LNCaP clone FGC (cell line): ENCODE measurements at regions not wholly inside any gene's neighbourhood (a gene's known extent, or its start where the extent isn't known, plus 50 kb on each side); places are given as distances from the start of the nearest gene placed in this dataset.

Source experiments
- DNase-seq: peaks from one replicate; pipeline ENCODE4 v3.0.0-alpha.2; 2011; ENCODE audit warnings: low read depth
- H3K4me3 ChIP-seq: 2 replicates; pipeline ENCODE4 v1.5.1; 2011; ENCODE audit warnings: mild to moderate bottlenecking, low read depth, low read length, control low read depth
- TF ChIP-seq, protein P1 (sequence below): IDR thresholded peaks from 2 replicates; pipeline ENCODE4 v1.5.1; 2012; ENCODE audit warnings: mild to moderate bottlenecking; ENCODE audit not compliant: control insufficient read depth, insufficient read depth; ENCODE audit errors: extremely low read depth

DNA sequence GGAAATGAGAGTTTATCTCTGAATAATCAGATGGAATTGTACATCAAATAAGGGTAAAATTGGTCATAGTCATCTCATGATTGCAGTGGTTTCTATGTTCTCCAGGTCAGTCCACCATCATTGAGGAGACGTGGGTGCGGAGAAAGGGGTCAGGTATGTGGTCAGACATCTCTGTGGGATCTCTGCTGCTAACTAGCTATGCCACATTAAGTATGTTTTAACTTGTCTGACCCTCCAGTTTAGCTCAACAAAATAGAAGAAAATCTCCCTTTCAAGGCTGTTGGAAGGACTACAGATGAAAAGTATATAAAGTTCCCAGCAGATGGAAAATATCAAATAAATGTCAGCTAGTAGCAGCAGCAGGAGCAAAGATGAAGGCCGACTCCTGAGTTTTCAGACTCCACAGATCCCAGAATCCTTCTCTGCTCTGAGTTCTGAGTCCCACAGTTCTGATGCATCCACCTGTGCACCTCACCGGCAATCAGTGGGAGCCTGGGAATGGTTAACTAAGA is 106.6 kb upstream of the CYP1B1 start:
- TF ChIP-seq, protein P1, sequence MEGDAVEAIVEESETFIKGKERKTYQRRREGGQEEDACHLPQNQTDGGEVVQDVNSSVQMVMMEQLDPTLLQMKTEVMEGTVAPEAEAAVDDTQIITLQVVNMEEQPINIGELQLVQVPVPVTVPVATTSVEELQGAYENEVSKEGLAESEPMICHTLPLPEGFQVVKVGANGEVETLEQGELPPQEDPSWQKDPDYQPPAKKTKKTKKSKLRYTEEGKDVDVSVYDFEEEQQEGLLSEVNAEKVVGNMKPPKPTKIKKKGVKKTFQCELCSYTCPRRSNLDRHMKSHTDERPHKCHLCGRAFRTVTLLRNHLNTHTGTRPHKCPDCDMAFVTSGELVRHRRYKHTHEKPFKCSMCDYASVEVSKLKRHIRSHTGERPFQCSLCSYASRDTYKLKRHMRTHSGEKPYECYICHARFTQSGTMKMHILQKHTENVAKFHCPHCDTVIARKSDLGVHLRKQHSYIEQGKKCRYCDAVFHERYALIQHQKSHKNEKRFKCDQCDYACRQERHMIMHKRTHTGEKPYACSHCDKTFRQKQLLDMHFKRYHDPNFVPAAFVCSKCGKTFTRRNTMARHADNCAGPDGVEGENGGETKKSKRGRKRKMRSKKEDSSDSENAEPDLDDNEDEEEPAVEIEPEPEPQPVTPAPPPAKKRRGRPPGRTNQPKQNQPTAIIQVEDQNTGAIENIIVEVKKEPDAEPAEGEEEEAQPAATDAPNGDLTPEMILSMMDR, result no peak
- no peak for DNase-seq
- H3K4me3 ChIP-seq, result no peak overlapping the region

DNA sequence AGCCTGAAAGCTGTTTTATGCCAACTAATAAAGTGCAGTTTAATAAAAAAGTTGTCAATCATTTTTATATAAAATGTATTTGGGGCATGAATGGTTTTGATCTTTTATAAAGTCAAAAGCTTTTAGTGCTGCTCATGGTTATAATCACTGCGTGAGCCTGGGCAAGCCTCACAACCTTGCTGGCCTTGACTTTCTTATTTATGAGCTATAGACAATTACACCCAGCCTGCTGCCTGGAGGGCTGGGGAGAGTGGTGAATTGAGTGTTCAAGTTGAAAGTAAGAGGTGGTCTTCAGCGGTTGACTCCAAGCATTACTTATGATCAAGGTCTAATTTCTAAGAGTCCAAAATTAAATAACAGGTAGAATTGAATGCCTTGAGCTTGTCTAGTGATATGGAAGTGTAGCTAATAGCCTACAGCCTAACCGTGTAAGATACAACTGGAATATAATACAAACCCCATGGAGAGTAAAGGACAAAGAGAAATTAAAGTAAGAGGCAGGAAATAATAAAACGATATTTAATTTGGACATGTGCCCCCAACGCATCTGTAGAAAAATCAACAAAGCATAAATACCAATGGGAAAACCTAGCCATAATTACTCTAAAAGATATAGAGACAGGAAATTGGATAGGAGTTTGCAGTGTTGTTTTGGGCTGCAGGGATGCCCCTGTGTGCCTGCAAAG is 106.0 kb upstream of the CYP1B1 start:
- TF ChIP-seq, protein P1, result no peak
- H3K4me3 ChIP-seq, result no peak overlapping the region
- peak; percentile 38 for DNase-seq

DNA sequence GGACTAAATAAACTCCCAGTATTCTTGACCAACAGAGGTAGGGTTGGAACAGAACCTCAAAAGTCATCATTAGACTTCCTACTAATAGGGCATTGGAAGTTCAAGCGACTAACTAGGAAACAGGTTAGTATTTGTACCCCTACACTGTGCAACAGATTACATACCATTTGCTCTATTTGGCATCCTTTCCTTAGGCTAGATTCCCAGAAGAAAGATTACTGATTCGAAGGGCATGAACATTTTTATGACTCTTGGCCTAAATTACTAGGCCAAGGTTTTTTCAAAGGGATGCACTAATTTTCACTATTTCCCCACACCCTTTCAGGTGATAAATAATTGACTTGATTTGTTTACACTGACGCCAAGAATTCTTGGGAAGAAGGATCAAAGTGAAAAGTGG is 104.8 kb upstream of the CYP1B1 start:
- no peak for DNase-seq
- TF ChIP-seq, protein P1, result no peak
- H3K4me3 ChIP-seq, result no peak overlapping the region

DNA sequence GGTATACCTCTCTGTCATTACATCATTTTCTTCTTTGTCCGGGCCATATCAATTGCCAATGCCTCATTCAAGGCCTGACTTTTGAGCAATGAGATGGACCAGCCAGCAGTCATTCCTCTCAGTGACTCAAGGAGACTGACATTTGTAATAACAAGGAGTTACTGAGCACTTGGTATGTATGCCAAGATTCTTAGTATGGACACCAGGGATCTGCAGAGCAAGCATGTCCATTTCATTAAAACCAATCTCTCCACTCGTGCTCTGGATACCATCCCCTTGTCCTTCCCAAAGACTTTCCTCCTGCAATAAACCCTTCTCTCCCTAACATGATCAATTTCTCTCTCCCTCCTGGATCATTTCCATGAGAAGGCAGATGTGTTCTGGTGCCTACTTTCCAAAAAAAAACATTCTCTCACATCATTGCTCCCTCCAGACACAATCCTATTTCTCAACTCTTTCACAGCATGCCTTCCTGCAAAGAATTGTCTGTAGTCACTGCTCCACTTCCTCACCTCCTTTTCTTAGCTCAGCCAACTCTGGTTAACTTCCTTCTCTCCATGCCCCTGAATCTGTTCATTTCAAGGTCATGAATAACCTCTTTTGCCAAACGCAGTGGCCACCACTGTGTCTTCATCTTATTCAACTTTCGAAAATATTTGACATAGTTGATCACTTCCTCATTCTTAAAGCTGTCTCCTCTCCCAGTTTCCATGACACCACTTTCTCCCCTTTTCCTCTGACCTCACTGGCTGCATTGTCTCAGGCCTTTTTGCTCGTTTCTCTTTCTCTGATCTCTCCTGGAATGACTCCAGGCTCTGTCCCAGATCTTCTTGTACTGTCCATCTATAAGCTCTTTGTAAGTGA is 102.8 kb upstream of the CYP1B1 start:
- DNase-seq, result no peak
- TF ChIP-seq, protein P1, result no peak
- H3K4me3 ChIP-seq, result no peak overlapping the region

DNA sequence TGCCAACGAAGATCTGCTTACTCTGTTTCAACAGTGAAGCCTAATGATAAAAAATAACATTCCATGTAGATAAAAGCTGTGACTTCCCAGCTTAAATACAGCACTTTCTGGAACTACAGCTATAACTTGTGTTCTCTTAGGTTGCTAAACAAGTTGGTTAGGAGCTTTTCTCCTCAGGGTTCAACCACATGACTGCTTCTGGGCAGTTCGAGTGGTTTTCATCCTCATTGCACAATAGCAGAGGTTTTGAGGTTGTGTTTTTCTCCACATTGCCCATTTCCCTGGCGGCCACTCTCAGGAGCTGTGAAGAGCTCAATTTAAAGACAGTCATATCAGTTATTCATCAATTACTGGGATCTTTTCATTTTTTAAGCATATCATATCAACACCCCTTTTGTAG is 102.2 kb upstream of the CYP1B1 start:
- TF ChIP-seq, protein P1, result no peak
- DNase-seq, result no peak
- H3K4me3 ChIP-seq, result no peak overlapping the region

DNA sequence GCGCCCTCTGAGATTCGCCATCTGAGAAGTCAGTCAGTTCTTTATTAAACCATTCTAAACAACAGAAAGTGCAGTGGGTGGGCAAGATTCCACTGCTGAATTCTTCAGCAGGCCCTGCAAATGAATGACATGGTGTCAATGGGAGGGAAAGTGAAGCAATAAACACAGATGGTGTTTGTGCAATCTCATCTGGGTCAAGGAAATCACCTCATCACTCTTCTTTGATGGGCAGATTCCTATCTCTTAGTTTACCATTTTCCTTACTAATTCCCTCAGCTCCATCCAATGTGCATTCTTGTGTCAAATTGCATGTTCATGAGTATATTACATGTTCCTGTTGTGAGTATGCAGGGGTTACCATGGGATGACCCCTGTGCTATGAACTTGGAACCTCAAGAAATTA is 100.7 kb upstream of the CYP1B1 start:
- TF ChIP-seq, protein P1, result no peak
- H3K4me3 ChIP-seq, result no peak overlapping the region
- no peak for DNase-seq
